HG03159 (cell line): ENCODE measurements at regions not wholly inside any gene's neighbourhood (a gene's known extent, or its start where the extent isn't known, plus 50 kb on each side); places are given as distances from the start of the nearest gene placed in this dataset.

Experiments
- ATAC-seq: cut with Tn5 transposase; IDR thresholded peaks from one replicate; pipeline ENCODE4 v1.9.1; 2021; ENCODE audit warnings: mild to moderate bottlenecking, moderate library complexity; ENCODE audit not compliant: unreplicated experiment

DNA sequence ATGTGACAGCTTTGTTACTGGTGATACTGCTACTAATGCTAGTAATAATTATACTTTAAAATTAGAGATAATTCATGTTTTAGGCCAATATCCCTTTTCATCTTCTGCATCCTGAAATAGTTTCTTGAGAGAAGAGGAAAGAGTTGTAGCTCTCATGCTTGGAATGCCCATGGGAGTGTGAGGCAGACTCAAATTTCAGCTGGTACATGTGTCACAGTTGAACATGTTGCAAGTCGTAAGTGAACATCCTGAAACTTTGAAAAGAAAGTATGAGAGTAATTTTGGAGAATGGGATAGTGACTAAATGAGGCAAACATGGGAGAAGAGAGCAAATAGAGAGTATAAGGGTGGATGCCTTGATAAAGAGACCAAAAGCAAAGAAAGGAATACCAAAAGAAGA, 168.0 kb downstream of the TMTC3 start:
- no peak for ATAC-seq

DNA sequence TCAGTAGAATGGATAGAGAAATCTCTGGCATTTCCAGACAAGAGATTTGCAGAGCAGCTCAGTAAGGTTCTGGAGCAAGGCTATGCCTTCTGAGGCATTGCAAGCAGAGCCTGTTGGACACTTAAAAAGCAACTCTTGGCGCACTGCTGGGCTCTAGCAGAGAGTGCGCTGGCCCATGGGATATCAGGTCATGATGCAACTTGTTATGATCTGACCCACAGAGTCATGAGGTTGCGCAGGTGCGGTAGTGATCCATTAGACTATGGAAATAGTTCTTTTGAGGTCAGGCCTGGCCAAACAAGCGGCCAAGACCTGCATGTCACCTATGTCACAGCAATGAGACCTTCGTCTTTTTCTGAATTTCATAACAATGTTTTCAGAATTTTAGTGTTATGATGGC, 168.6 kb downstream of the TMTC3 start:
- ATAC-seq: no peak

DNA sequence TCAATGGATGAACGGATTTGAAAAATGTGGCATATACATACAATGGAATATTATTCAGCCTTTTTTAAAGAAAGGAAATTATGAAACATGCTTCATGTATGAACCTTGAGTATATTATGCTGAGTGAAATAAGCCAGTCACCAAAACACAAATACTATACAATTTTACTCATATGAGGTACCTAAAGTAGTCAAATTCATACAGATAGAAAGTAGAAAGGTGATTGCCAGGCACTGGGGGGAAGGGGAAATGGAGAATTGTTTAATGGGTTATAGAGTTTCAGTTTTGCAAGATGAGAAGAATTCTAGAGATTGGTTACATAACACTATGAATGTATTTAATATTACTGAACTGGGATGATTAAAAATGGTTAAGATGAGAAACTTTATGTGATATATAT, 171.4 kb downstream of the TMTC3 start:
- ATAC-seq: peak; percentile 82

- ATAC-seq: no peak
Observed at GRCh38 chr12:88314706-88315105, 172.6 kb downstream of the TMTC3 start.

GRCh38 chr12:88318726-88319125, 176.6 kb downstream of the TMTC3 start:
- no peak for ATAC-seq

DNA sequence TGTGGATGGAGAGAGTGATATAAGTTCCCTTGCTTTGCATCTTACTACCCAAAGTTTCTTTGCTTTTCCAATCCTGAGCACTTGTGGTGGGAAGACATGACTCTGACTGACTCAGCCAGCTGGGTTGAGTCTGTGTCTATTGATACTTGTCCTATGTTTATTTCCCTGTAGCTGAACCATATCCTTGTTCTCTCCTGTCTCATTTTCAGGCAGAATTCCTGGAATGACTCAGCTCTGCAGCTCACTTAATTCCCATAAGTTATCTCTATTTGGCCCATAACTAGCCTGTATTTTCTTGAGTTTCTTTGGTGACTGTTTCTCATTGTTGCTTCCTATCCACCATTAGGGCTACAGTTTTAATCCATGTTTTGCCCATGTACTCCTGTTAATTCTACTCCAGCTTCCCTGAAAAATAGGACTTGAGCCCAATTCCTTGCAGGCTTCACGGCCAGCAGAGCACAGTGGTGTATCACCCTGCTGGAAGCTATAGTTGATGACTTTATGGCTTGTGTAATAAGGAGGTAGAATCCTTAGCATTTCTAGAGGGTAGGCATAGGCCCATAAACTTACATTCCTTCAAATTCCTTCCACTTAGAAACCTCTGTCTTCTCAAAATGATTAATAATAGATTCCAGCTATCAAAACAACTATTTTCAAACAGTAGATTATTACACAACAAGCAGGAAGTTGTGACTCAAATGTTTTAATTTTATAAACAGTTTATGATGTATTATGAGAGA, 183.1 kb downstream of the TMTC3 start:
- ATAC-seq: no peak

DNA sequence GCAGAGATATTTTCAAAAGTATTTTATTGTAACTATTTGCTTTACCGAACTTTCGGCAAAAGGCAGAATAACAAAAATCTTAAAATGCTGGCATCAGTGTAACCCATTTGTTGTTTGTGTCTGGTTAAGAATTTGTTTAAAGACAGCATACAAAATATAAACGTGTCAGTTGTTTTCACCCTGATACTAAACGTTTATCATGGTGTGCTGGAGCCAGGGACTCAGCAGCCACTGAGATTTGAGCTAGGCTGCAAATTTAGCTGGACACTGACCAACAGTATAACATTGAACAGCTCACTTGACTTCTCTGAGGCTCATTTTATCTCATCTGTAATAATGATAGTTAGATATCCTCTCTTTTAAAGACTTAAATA, 183.7 kb downstream of the TMTC3 start:
- ATAC-seq: no peak

- no peak for ATAC-seq
Observed at GRCh38 chr12:88327276-88327675, 185.2 kb downstream of the TMTC3 start.

- no peak for ATAC-seq
Observed at GRCh38 chr12:88328090-88328489, 186.0 kb downstream of the TMTC3 start.

- ATAC-seq: no peak
Observed at GRCh38 chr12:88329833-88330232, 187.7 kb downstream of the TMTC3 start.

DNA sequence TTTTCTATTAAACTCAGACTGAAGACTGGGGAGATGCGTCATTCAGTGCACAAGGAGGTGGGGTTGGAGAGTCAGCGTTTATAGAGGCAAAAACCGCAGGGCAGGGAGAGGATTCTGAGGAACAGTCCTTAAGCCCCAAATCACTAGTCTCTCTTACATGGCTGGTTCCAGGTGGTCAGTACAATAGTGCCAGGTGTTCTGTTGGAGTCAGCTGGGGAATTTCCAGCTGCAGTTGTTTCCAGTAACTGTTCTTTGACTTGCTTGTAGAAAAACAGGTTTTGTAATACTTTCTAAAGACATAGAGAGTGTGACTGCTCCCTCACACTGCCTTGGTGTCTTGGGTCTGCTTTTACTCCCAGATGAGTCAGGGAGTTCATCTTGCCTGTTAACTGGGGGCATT, 192.2 kb downstream of the TMTC3 start:
- no peak for ATAC-seq

DNA sequence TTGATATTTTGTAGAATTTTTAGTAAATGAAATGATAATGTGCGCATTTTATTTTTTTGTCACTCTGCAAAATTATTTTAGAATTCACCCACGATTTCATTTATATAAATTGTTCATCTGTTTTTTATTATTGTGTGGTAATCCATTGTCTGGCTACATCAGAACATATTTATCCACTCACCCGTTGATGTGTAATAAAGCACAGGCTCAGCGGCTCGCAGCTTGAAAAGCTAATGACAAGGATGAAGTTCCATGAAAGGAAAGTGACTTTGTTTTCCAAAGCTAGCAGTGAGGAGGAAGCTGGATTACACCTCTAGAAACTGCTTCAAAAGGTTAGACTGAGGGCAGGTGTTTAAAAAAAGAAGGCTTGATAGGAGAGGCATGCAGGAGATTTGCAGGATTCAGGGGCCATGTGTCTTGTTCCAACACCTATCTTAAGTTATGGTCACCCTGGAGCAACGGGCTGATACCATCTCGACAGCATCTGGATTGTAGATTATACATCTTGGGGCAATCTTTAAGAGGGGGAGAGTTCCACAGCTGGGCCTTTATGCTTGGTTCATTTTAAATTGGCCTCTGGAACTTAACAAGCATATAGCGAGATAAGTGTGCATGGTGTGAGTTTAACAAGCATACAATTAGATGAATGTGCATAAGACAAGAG, 194.1 kb downstream of the TMTC3 start:
- ATAC-seq: no peak

GRCh38 chr12:88338486-88338885, 196.4 kb downstream of the TMTC3 start:
- no peak for ATAC-seq

GRCh38 chr12:88339254-88339949, 197.3 kb downstream of the TMTC3 start:
- no peak for ATAC-seq

GRCh38 chr12:88339966-88340365, 197.9 kb downstream of the TMTC3 start:
- ATAC-seq: no peak

DNA sequence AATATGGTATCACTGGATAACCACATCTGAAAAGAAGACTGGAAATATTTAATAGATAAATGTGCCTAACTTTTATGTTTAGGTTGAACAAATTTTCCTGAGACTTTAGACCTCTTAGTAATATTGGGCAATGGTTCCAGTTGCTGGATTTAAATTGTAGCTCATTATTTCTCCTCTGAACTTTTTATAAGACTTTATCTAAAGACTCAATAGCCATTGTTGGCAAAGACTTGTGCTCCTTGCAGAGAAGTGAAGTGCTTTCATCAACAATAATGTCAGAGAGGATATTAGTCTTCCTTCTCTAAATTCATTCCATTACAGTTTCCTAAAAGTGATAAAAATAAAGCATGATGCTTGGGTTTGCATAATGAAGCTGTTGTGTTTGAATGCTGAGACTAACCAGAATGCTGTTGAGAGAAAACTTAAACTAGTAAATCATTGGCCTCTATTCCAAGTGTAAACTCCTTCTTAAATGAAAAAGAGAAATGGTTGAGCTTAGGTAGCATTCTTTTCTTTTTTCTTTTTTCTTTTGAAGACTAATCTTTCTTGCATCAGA, 200.2 kb downstream of the TMTC3 start:
- no peak for ATAC-seq

GRCh38 chr12:88351146-88351545, 209.0 kb downstream of the TMTC3 start:
- ATAC-seq: no peak

DNA sequence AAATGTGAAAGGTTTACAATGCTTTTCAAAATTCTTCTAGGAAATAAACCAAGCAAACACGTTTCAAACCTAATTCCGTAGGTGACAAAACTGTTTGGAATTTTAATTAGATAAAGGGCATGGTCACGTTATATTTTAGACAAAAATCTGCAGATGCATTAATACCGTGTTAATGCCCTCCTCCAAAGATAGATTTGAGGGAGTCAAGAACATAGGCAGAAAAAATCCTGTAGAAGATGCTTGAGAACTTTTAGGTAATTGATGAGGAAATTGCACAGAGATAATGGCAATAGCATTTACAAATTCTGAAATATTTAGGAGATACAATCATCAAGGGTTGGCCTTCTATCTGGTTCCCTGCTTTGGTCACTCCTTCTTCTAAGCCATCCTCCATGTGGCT, 212.6 kb downstream of the TMTC3 start:
- ATAC-seq: no peak

GRCh38 chr12:88360343-88360742, 218.2 kb downstream of the TMTC3 start:
- ATAC-seq: no peak

- no peak for ATAC-seq
Observed at GRCh38 chr12:88361493-88361892, 218.8 kb downstream of the KITLG start.

GRCh38 chr12:88362439-88362838, 217.8 kb downstream of the KITLG start:
- no peak for ATAC-seq

DNA sequence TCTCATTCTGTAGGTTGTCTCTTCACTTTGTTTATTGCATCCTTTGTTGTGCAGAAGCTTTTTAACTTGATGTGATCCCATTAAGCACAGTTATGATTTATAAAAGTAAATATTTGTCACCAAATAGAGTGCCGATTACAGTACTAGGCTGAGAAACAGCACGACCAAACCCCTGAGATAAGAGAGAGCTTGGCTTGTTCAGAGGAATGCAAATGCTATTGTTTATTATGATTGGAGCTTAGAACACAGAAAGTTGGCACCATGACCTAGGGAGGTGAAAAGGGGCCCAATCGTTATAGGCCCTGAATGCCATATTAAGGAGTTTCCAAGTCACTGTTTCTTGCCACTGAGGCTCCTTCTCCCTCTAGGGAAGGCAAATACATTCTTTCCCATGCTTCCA, 214.9 kb downstream of the KITLG start:
- ATAC-seq: no peak
